Upper lobe of right lung (tissue), 1 donor: ENCODE measurements at regions not wholly inside any gene's neighbourhood (a gene's known extent, or its start where the extent isn't known, plus 50 kb on each side); places are given as distances from the start of the nearest gene placed in this dataset.

Source experiments
- ATAC-seq: fragments of 200-7000 bp; cut with Tn5 transposase; one replicate; pipeline ENCODE4 v1.9.1; 2020; ENCODE audit warnings: mild to moderate bottlenecking, moderate library complexity
- DNase-seq: peaks from one replicate; pipeline ENCODE4 v3.0.0-alpha.2; 2020
- H3K27ac ChIP-seq: fragments of 200-600 bp; one replicate; pipeline ENCODE4 v1.8.0; 2022
- H3K27me3 ChIP-seq: fragments of 200-600 bp; one replicate; pipeline ENCODE4 v1.8.0; 2022; ENCODE audit warnings: mild to moderate bottlenecking
- H3K36me3 ChIP-seq: fragments of 200-600 bp; one replicate; pipeline ENCODE4 v1.8.0; 2022
- H3K4me1 ChIP-seq: fragments of 200-600 bp; one replicate; pipeline ENCODE4 v1.8.0; 2022
- H3K4me3 ChIP-seq: fragments of 200-600 bp; one replicate; pipeline ENCODE4 v1.8.0; 2022; ENCODE audit warnings: mild to moderate bottlenecking
- H3K9me3 ChIP-seq: fragments of 200-600 bp; one replicate; pipeline ENCODE4 v1.8.0; 2022
- intact Hi-C: fragments of 100-400 bp; cut with DNase I; formaldehyde crosslinking; loops from one replicate; pipeline ENCODE4 v1.11.0; 2022
- TF ChIP-seq, protein P1 (sequence below): fragments of 200-600 bp; IDR thresholded peaks from one replicate; pipeline ENCODE4 v1.8.0; 2022; ENCODE audit warnings: antibody characterized with exemption
- donor health status: DM: no; HTN: yes; CAD: no; lungs with severe emphysema.

DNA sequence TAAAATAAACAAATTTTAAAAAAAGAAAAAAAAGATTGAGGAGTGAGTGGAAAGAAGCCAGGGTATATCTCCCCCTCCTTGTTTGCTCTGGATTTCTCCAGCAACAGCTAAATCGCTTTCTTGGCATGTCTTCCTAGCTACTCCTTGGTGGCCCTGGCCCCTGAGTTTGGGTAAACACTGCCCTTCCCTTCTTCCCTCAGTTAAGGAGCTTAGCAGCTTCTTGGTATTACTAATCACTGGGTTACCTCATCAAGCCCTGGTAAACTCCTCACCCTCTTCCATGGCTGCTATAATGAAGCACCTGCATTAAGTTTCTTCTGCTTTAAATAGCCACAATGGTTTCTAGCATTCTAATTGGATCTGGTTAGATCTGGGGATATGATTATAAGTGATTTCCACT, 269.8 kb downstream of the FZD1 start:
- no peak overlapping the region for H3K27ac ChIP-seq
- DNase-seq (no peak), ATAC-seq (no peak)
- H3K27me3 ChIP-seq = no peaks in the 10 kb centered on the region
- H3K9me3 ChIP-seq = peaks cover 8% of the 10 kb centered on the region
- intact Hi-C loops = no loop called here
- no peak overlapping the region for H3K4me3 ChIP-seq
- TF ChIP-seq, protein P1, sequence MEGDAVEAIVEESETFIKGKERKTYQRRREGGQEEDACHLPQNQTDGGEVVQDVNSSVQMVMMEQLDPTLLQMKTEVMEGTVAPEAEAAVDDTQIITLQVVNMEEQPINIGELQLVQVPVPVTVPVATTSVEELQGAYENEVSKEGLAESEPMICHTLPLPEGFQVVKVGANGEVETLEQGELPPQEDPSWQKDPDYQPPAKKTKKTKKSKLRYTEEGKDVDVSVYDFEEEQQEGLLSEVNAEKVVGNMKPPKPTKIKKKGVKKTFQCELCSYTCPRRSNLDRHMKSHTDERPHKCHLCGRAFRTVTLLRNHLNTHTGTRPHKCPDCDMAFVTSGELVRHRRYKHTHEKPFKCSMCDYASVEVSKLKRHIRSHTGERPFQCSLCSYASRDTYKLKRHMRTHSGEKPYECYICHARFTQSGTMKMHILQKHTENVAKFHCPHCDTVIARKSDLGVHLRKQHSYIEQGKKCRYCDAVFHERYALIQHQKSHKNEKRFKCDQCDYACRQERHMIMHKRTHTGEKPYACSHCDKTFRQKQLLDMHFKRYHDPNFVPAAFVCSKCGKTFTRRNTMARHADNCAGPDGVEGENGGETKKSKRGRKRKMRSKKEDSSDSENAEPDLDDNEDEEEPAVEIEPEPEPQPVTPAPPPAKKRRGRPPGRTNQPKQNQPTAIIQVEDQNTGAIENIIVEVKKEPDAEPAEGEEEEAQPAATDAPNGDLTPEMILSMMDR = no peak
- H3K4me1 ChIP-seq = no peaks in the 10 kb centered on the region
- no peaks in the 10 kb centered on the region for H3K36me3 ChIP-seq

DNA sequence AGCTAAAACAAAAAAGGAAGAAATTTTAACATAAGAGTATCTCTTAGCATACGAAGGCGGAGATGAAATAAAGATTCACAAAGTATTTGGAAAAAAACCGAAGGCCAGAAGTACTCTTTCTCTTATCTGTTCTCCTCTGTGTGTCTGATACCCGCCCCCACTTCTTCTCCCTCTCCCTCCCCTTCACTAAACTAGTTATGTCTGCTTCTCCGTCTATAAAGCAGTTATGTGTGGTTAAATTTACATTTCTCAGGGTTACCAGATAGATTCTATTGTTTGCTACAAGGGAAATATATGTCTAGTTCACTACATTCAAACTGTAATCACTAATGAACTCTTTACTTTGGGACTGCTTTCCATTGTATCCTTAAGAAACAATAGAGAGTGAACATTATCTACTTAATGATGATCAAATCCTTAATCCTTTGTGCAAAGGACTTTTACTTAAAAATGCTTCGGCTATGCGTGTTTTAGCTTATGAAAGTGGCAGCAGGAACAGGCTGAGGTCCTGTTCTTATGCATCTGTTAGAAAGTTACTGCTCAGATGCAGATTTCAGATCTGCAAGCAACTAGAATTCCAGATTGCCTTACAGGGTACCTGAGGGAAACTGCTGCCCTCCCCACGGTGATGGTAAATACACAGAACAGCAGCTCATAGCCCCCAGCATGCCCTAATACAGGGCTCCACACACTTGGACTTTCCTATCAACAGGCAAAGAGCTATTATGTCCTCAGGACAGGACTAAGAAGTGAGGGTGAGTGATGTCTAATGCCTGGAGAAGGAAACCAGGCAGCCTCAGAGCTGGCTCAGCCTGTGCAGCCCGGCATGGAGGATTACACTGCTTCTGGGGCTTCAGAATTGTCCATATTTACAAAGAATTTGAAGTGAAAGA, 273.3 kb downstream of the FZD1 start:
- Histone ChIP-seq H3K27ac (no peak overlapping the region), H3K36me3 (no peaks in the 10 kb centered on the region), H3K4me3 (no peak overlapping the region), H3K9me3 (no peaks in the 10 kb centered on the region), H3K27me3 (no peaks in the 10 kb centered on the region), H3K4me1 (no peaks in the 10 kb centered on the region)
- intact Hi-C loops = no loop called here
- DNase-seq (no peak), ATAC-seq (no peak)
- TF ChIP-seq, protein P1 = no peak

DNA sequence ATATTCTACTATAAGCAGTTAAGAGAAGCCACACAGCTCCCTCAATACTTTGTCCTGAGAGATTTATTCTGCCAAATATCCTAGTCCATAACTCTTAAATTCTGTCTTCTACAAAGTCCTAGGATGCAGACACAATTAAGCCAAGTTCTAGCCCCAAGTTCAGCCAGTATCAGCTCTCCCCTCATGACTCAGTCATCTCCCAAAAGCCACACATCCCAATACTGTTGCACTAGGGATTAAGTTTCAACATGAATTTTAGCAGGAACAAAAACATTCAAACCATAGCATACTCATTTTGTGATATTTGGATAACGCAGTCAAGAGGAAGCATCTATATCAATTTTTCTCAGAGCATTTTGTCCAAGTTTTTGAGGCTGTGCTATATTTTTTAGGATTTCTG, 277.4 kb downstream of the FZD1 start:
- no peak overlapping the region for H3K27ac ChIP-seq
- no peak overlapping the region for H3K4me3 ChIP-seq
- DNase-seq = no peak
- intact Hi-C loops = no loop called here
- TF ChIP-seq, protein P1 = no peak
- H3K27me3 ChIP-seq = no peaks in the 10 kb centered on the region
- H3K36me3 ChIP-seq = no peaks in the 10 kb centered on the region
- no peaks in the 10 kb centered on the region for H3K4me1 ChIP-seq
- H3K9me3 ChIP-seq = no peaks in the 10 kb centered on the region
- no peak for ATAC-seq

DNA sequence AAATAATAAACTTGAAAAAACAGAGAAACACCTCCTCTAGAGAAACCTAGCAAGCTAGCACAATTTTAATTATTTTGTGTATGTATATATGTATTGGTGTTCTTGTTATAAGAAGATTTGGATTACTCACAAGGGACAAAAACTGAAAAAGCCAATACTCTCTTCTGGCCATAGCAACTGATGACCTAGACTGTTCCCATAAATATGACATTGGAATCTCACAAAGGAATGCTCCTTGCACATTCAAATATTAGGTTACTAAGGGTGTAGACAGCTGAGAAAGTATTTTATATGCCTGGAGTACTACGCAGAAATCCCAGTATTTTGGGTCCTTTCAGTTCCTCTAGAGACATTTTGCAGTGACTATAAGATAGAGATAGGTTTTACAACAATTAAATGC, 279.4 kb downstream of the FZD1 start:
- H3K27me3 ChIP-seq = no peaks in the 10 kb centered on the region
- no peak overlapping the region for H3K4me3 ChIP-seq
- H3K9me3 ChIP-seq = no peaks in the 10 kb centered on the region
- TF ChIP-seq, protein P1 = no peak
- no peaks in the 10 kb centered on the region for H3K4me1 ChIP-seq
- no peaks in the 10 kb centered on the region for H3K36me3 ChIP-seq
- ATAC-seq (no peak), DNase-seq (no peak)
- no peak overlapping the region for H3K27ac ChIP-seq
- intact Hi-C loops = no loop called here

DNA sequence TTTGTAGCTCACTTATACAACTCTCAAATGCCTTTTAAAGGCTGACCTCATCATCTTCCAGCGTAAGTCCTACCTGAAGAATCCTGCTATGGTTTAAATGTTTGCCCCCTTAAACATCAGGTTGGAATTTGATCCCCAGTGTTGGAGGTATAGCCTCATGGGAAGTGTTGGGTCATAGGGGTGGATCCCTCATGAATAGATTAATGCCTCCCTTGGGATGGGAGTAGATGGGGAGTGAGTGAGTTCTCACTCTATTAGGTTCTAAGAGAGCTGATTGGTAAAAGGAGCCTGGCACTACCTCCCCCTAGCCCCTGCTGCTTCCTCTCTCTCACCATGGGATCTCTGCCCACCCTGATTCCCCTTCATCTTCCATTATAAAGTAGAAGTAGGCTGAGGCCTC, 285.6 kb downstream of the FZD1 start:
- no peak for ATAC-seq
- intact Hi-C loops = no loop called here

More for the DNA sequence above, 285.6 kb downstream of the FZD1 start:
- no peak overlapping the region for H3K4me3 ChIP-seq
- DNase-seq = no peak
- TF ChIP-seq, protein P1 = no peak
- H3K27me3 ChIP-seq = no peaks in the 10 kb centered on the region
- no peaks in the 10 kb centered on the region for H3K4me1 ChIP-seq
- no peaks in the 10 kb centered on the region for H3K9me3 ChIP-seq
- no peaks in the 10 kb centered on the region for H3K36me3 ChIP-seq
- no peak overlapping the region for H3K27ac ChIP-seq
